ENCODE measurements at regions not wholly inside any gene's neighbourhood (a gene's known extent, or its start where the extent isn't known, plus 50 kb on each side); places are given as distances from the start of the nearest gene placed in this dataset.

GRCh38 chr10:52525761-52526160 is 211.7 kb downstream of the DKK1 start:
- H3K4me3 ChIP-seq = no peak overlapping the region
- H3K27me3 ChIP-seq = no peaks in the 10 kb centered on the region
- no peaks in the 10 kb centered on the region for H3K4me1 ChIP-seq
- TF ChIP-seq POLR2A (IDR thresholded peaks at IDR 0.05) (no peak), EP300 (IDR thresholded peaks at IDR 0.05; ENCODE audit: low read depth) (no peak), CTCF (IDR thresholded peaks at IDR 0.05) (no peak), POLR2AphosphoS5 (IDR thresholded peaks at IDR 0.05) (no peak)
- in situ Hi-C loops (cut with MboI; ENCODE audit: low pct_ligation_motif_present in 1 of 4, low pct_unique_long_range_greater_than_20kb in 1 of 4, low sequenced_read_pairs in 3 of 4) = no loop called here
- DNase-seq = no peak
- intact Hi-C loops (cut with DNase I; ENCODE audit: low total_unique reads) = no loop called here
- H3K9me3 ChIP-seq = no peaks in the 10 kb centered on the region
- WGBS, 2 donors (ENCODE audit: low coverage in 1 of 2) = 33 to 45% methylated on average over 2 of the region's 2 CpGs
- no peak overlapping the region for H3K27ac ChIP-seq
- no peaks in the 10 kb centered on the region for H3K36me3 ChIP-seq

GRCh38 chr10:52526251-52526823 is 212.3 kb downstream of the DKK1 start:
- 6 to 8% methylated on average over 1 of the region's 1 CpG for WGBS, 2 donors (ENCODE audit: low coverage in 1 of 2)
- H3K36me3 ChIP-seq = no peaks in the 10 kb centered on the region
- in situ Hi-C loops (cut with MboI; ENCODE audit: low pct_ligation_motif_present in 1 of 4, low pct_unique_long_range_greater_than_20kb in 1 of 4, low sequenced_read_pairs in 3 of 4) = no loop called here
- no peaks in the 10 kb centered on the region for H3K4me1 ChIP-seq
- no peaks in the 10 kb centered on the region for H3K27me3 ChIP-seq
- H3K27ac ChIP-seq = no peak overlapping the region
- DNase-seq = no peak
- intact Hi-C loops (cut with DNase I; ENCODE audit: low total_unique reads) = no loop called here
- H3K9me3 ChIP-seq = no peaks in the 10 kb centered on the region
- TF ChIP-seq POLR2A (IDR thresholded peaks at IDR 0.05) = no peak
- no peak for TF ChIP-seq CTCF (IDR thresholded peaks at IDR 0.05)
- no peak for TF ChIP-seq POLR2AphosphoS5 (IDR thresholded peaks at IDR 0.05)
- TF ChIP-seq EP300 (IDR thresholded peaks at IDR 0.05; ENCODE audit: low read depth) = no peak
- no peak overlapping the region for H3K4me3 ChIP-seq

- TF ChIP-seq POLR2A (IDR thresholded peaks at IDR 0.05) (no peak), EP300 (IDR thresholded peaks at IDR 0.05; ENCODE audit: low read depth) (no peak), POLR2AphosphoS5 (IDR thresholded peaks at IDR 0.05) (no peak), CTCF (IDR thresholded peaks at IDR 0.05) (no peak)
Measured at GRCh38 chr10:52532650-52533290, 218.7 kb downstream of the DKK1 start.

GRCh38 chr10:52533986-52534385 is 219.9 kb downstream of the DKK1 start:
- in situ Hi-C loops (cut with MboI; ENCODE audit: low pct_ligation_motif_present in 1 of 4, low pct_unique_long_range_greater_than_20kb in 1 of 4, low sequenced_read_pairs in 3 of 4) = no loop called here
- H3K4me1 ChIP-seq = no peaks in the 10 kb centered on the region
- no peak for DNase-seq
- no peak for TF ChIP-seq EP300 (IDR thresholded peaks at IDR 0.05; ENCODE audit: low read depth)
- no peak for TF ChIP-seq POLR2A (IDR thresholded peaks at IDR 0.05)
- no peak for TF ChIP-seq CTCF (IDR thresholded peaks at IDR 0.05)
- no peak for TF ChIP-seq POLR2AphosphoS5 (IDR thresholded peaks at IDR 0.05)
- H3K36me3 ChIP-seq = no peaks in the 10 kb centered on the region
- H3K27ac ChIP-seq = no peak overlapping the region
- intact Hi-C loops (cut with DNase I; ENCODE audit: low total_unique reads) = no loop called here
- H3K9me3 ChIP-seq = no peaks in the 10 kb centered on the region
- H3K4me3 ChIP-seq = no peak overlapping the region
- H3K27me3 ChIP-seq = no peaks in the 10 kb centered on the region

More at GRCh38 chr10:52532650-52533290, 218.7 kb downstream of the DKK1 start:
- no peaks in the 10 kb centered on the region for H3K9me3 ChIP-seq
- no peaks in the 10 kb centered on the region for H3K4me1 ChIP-seq
- in situ Hi-C loops (cut with MboI; ENCODE audit: low pct_ligation_motif_present in 1 of 4, low pct_unique_long_range_greater_than_20kb in 1 of 4, low sequenced_read_pairs in 3 of 4) = no loop called here
- no peaks in the 10 kb centered on the region for H3K27me3 ChIP-seq
- H3K27ac ChIP-seq = no peak overlapping the region
- no peak for DNase-seq
- intact Hi-C loops (cut with DNase I; ENCODE audit: low total_unique reads) = no loop called here
- no peaks in the 10 kb centered on the region for H3K36me3 ChIP-seq
- no peak overlapping the region for H3K4me3 ChIP-seq

Data from transverse colon (tissue), 4 donors.